GM19239 (cell line): ENCODE measurements at regions not wholly inside any gene's neighbourhood (a gene's known extent, or its start where the extent isn't known, plus 50 kb on each side); places are given as distances from the start of the nearest gene placed in this dataset.
"Not testable (repeated sequence)": the region's sequence is repeated elsewhere in the genome, so short reads cannot be mapped to it uniquely, and the experiment has no call there.

Experiments used
- DNase-seq: peaks from one replicate; pipeline ENCODE4 v3.0.0; 2011; ENCODE audit warnings: low spot score; ENCODE audit not compliant: insufficient read length
- FAIRE-seq: peaks from 2 replicates; lab custom pipeline; 2011; peaks lifted over from hg19 to GRCh38; lab: Jason Lieb, UNC

GRCh38 chr1:212495766-212496494 is 63.2 kb downstream of the NENF start:
- no peak for DNase-seq
- FAIRE-seq = no peak

GRCh38 chr1:212496682-212497081 is 64.0 kb downstream of the NENF start:
- no peak for DNase-seq
- no peak for FAIRE-seq

- FAIRE-seq = no peak
Observed at GRCh38 chr1:212497553-212497952, 64.8 kb downstream of the NENF start.

GRCh38 chr1:212498283-212499040 is 65.7 kb downstream of the NENF start:
- no peak for DNase-seq

More at GRCh38 chr1:212497553-212497952, 64.8 kb downstream of the NENF start:
- no peak for DNase-seq

GRCh38 chr1:212500351-212500750 is 67.6 kb downstream of the NENF start:
- DNase-seq (no peak), FAIRE-seq (no peak)

More at GRCh38 chr1:212498283-212499040, 65.7 kb downstream of the NENF start:
- no peak for FAIRE-seq

- no peak for DNase-seq
- no peak for FAIRE-seq
Observed at GRCh38 chr1:212500983-212501382, 68.3 kb downstream of the NENF start.

- FAIRE-seq = no peak
- DNase-seq = no peak
Observed at GRCh38 chr1:212503714-212504113, 71.0 kb downstream of the NENF start.

- FAIRE-seq (no peak), DNase-seq (no peak)
Observed at GRCh38 chr1:212504171-212504803, 71.6 kb downstream of the NENF start.

GRCh38 chr1:212506666-212507065 is 73.9 kb downstream of the NENF start:
- FAIRE-seq = no peak
- DNase-seq = no peak

- no peak for FAIRE-seq
Observed at GRCh38 chr1:212507369-212507768, 74.6 kb downstream of the NENF start.

GRCh38 chr1:212512816-212513559 is 80.3 kb downstream of the NENF start:
- FAIRE-seq (no peak), DNase-seq (no peak)

More at GRCh38 chr1:212507369-212507768, 74.6 kb downstream of the NENF start:
- DNase-seq = no peak

GRCh38 chr1:212513586-212513985 is 80.9 kb downstream of the NENF start:
- DNase-seq (no peak), FAIRE-seq (no peak)

GRCh38 chr1:212514056-212514614 is 81.4 kb downstream of the NENF start:
- FAIRE-seq (no peak), DNase-seq (no peak)

- DNase-seq (no peak), FAIRE-seq (no peak)
Observed at GRCh38 chr1:212514782-212515181, 82.1 kb downstream of the NENF start.

- FAIRE-seq (no peak), DNase-seq (no peak)
Observed at GRCh38 chr1:212515329-212515760, 82.6 kb downstream of the NENF start.

- not testable (repeated sequence) for FAIRE-seq, DNase-seq
Observed at GRCh38 chr1:212516012-212516411, 83.3 kb downstream of the NENF start.

GRCh38 chr1:212518188-212519054 is 85.7 kb downstream of the NENF start:
- DNase-seq = no peak
- FAIRE-seq = no peak

- no peak for DNase-seq
- no peak for FAIRE-seq
Observed at GRCh38 chr1:212519131-212519530, 86.4 kb downstream of the NENF start.

- no peak for FAIRE-seq
- no peak for DNase-seq
Observed at GRCh38 chr1:212520299-212520698, 87.6 kb downstream of the NENF start.
